HG02973 (cell line): ENCODE measurements at regions not wholly inside any gene's neighbourhood (a gene's known extent, or its start where the extent isn't known, plus 50 kb on each side); places are given as distances from the start of the nearest gene placed in this dataset.
"Not testable (repeated sequence)": the region's sequence is repeated elsewhere in the genome, so short reads cannot be mapped to it uniquely, and the experiment has no call there.

ENCODE experiments used
- ATAC-seq: cut with Tn5 transposase; IDR thresholded peaks from one replicate; pipeline ENCODE4 v1.9.1; 2021; ENCODE audit warnings: moderate library complexity; ENCODE audit not compliant: unreplicated experiment

DNA sequence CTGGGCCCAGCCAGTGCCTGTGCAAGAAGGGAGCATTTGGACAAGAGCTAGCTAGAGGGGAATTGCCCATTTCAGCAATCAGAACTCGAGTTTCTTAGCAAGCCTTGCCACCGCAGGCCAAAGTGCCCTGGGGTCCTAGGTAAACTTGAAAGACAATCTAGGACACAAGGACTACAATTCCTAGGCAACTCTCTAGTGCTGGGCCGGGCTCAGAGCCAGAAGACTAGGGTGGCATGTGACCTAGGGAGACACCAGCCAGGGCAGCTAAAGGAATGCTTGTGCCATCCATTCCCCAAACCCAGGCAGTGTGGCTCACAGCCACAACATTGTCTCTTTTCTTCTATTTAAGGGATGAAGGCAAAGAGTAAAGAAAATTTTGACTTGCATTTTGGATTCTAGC, 205.0 kb downstream of the BMP4 start:
- no peak for ATAC-seq

DNA sequence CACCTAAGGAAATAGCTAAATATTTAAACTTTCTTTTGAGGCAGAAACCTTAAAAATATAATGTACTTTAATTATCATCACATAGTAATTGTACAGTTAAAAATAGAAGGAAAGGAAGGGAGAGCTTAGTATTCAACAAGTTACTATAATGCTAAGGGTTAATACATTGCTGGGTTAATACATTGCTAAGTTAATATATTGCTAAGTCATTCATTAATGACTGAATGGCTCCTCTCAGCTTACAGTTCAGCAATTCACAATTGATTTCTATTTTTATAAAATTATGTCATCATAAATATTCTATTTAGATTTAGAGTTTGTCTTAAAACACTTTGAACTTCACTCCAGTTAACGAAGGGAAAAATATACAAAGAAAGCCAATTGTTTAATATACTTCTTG, 207.9 kb downstream of the BMP4 start:
- ATAC-seq, result no peak

DNA sequence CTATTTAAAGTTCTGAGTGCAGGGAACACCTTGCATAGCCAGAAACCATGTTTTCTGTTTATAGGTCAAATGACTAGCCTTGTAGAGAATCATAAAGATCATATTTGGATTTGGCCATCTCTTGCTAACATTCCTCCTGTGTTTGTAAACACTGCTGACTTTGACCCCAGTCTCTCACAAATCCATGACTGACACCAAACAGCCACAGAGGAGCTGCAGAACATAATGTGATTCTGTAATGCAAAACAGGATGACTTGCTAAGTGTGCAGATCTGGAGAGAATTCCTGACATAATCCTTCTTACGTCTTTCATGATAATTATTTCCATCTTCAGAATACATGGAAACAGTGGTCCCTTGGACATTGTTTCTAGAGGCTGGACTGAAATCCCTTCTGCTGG, 211.8 kb downstream of the BMP4 start:
- ATAC-seq, result no peak

DNA sequence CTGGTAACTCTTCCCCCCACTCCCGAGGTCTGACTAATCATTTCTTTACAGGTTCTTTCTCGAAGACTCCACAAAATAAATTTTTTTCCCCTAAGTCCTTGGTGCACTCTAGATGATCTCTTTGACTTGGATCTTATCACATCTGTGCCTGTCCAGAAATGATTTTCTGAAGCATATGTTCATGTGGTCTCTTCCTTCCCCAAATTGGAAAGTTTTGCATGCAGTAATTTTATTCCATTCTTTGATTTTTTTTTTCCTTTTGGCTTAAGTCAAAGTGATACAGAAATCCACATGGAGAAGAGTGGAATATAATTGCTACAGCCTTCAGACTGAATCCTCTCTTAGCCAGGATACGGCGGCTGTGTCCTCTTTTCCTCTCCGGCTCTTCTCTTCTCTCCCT, 213.3 kb downstream of the BMP4 start:
- no peak for ATAC-seq

DNA sequence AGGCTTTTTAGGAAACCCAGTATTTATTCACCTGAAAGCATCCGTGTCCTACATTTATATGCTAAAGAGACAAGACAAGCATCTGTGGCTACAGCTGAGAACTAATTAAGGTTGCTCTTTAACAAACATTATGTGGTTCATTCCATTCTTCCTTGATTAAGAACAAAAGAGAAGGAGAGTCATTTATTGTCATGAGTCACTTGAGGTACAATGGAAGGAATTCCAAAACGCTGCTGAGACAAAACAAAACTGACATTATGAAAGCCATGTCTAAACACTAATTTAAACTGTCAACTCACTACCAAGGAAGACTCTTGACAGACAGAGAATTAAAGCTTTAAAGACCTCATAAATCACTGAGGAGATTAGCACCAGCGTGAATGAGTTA, 214.4 kb downstream of the BMP4 start:
- ATAC-seq, result no peak

DNA sequence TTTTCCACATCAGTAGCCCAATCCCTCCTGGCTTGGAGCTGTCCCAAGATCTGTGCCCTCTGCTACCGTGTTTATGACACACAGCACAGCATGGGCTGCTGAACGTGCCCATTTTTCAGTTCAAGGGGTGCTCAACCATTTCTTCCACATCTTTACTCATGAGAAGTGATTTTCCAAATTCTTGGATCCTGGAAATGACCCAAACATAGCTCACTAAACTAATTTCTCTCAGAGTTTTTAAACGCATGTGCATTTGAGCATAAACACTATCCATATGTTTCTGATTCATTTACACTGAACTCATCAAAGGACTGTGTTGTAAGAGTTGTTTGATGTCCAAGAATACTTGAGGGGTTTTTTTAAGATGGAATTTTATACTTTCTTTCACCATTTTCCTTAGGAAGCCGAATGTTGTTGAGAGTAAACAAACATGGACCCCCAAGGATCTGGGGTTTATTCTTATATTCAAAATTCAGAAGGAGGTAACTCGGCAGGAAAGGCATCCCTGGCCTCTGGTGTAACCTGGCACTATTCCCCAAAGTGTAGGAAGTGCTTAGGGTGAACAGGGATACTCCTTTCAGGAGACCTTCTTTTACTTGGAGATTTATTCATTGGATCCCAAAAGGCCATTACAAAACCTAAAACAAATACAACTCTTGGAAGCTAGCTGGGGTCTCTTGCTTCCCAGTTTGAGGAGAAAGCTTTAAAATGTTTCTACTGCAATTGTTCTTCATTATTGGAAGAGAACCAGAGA, 215.0 kb downstream of the BMP4 start:
- no peak for ATAC-seq

DNA sequence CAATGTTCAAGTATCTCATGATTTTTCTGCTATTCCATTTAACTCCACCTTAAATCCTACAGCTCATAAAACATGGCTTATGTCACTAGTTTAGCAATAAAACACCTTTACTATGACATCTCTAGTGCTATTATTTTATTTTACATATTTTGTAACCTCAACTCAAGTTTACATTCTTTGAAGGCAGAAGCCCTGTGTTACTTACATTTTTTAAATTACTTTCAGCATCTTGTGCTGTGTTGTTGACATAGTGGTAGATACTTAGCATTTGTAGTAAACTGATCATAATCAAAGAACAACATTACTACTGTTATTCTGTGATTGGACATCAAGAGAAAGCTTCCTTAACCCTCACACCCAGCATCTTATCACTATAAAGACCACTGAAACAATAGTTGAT, 216.1 kb downstream of the BMP4 start:
- ATAC-seq, result no peak

DNA sequence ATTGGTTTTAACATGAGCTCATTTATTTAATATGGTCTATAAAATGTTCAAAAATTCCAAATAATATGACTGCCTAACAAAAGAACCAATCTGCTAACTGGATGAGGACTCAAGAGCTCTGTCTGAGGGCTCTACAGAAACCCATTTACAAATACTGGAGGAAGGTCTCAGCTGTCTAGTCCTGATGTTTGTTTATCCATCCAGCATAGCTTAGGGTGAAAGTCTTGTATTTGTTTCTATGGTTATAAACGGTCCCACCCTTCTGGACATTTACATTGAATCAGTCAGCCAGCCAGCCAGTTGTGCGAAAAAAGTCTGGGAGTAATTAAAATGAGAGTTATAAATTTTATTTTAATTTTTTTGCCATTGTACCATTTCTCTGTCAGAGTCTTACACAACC, 220.7 kb downstream of the BMP4 start:
- no peak for ATAC-seq

DNA sequence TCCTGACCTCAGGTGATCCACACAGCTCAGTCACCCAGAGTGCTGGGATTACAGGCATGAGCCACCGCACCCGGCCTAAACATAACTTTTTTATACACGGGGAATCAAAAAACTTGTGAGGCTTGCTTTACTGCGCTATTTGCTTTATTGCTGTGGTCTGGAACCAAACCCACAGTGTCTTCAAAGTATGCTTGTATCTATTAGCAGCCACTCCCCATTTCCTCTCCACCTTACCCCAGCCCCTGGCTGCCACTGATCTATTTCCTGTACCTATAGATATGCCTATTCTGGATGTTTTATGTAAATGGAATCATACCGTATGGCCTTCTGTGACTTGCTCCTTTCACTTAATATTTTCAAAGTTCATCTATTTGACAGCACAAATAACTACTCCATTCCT, 233.4 kb downstream of the BMP4 start:
- ATAC-seq, result no peak

DNA sequence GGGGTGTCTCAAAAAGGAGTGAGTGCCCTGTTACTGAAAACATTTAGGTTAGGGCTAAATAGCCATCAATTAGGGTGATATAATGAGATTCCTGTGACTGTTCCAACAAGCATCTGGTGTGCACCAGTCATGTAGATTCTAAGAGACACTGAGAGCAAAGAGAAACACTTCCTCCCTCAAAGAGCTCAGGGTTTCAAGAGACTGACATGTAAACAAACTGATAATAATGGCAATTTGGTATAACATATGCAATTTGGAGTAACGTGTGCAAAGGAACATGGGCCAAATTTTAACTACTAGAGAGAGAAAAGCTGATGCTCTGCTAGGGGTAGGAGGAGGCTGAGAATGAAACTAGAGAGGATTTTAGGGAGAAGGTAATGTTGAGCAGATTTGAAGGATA, 237.1 kb downstream of the BMP4 start:
- ATAC-seq, result no peak

DNA sequence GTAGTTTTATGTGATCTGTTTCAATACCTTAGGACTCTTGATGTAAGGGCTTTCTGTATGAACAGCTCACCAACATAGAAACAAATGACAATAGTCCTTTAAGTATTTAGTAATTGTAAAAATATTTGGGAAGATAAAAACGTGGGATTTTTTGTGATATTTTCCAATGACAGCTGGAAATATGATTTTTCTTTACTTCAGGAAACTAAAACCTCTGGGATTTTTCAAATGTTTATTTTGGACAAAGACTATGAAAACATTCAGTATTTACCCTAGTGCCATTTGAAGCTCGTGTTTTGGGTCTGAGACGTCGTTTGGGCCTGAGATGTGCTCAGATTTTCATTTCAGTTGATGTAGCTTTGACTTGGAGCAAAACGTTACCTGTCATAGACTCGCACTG, 240.0 kb downstream of the BMP4 start:
- ATAC-seq, result no peak

DNA sequence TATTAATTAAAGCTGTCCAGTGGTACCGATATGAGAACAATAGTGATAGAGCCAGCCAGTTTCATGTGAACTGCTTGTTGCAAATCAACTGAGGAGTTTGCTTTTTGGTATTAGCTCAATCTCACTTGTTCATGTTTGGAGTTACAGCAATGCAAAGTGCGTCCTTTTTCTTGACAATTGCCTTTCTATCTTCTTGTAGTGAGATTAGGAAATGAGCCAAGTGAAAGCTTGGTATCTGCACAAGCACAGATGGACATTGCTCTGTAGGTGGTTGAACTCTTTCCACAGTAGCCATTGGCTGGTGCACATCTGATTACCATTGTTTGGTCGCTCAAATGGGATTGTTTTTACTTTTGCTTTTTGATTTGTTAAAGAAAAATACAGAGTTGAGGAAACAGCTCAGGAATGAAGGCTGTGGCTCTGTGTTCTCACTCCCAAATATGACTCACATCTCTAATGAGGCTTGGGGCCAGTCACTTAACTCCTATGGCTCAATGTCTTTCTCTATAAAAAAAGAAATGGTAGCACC, 241.4 kb downstream of the BMP4 start:
- no peak for ATAC-seq

DNA sequence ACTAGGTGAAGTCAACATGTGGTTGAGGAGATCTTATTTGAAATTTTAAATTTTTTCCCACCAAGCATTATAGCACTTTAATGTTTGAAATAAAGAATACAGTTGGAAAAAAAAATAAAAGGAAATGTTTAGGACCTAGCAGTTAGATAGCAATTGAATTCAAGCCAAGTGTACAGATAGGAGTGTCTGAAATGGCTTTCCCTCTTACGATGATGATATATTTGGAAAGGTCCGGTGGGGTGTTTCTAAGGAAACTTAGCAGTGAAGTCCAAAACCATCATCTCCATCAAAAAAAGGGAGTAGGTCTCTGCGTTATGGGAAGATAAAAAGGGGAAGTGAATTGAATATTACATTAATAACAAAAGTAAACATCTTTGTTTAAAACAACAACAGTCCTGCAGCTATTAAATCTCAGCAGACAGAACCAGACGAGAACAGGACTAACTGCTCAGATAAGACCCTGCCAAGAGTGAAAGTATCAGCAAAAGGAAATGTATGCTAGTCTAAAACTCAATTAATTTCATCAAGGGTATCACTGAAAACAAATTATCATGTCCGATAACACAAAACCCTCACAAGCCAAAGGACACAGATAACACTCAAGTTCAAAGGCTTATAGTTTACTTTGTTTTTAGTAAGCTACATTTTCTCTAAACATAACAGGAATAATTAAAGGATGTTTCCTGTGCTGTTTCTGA, 242.0 kb downstream of the BMP4 start:
- ATAC-seq, result no peak

DNA sequence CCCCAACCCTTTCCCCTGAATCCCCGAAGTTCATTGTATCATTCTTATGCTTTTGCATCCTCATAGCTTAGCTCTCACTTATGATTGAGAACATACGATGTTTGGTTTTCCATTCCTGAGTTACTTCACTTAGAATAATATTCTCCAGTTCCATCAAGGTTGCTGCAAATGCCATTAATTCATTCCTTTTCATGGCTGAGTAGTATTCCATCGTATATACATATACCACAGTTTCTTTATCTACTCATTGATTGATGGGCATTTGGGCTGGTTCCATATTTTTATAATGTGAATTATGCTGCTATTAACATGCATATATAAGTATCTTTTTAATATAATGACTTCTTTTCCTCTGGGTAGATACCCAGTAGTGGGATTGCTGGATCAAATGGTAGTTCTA, 243.7 kb downstream of the BMP4 start:
- not testable (repeated sequence) for ATAC-seq

DNA sequence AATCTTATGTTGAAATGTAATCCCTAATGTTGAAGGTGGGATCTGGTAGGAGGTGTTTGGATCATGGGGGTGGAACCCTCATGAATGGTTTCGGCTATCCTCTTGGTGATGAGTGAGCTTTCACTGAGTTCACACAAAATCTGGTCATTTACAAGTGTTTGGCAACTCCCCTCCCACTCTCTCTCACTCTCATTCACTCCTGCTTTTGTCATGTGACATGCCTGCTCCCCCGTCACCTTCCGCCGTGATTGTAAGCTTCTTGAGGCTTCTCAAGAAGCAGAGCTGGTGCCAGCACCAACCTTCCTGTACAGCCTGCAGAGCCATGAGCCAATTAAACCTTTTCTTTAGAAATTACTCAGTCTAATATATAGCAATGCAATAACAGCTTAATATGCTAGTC, 245.4 kb downstream of the BMP4 start:
- no peak for ATAC-seq

DNA sequence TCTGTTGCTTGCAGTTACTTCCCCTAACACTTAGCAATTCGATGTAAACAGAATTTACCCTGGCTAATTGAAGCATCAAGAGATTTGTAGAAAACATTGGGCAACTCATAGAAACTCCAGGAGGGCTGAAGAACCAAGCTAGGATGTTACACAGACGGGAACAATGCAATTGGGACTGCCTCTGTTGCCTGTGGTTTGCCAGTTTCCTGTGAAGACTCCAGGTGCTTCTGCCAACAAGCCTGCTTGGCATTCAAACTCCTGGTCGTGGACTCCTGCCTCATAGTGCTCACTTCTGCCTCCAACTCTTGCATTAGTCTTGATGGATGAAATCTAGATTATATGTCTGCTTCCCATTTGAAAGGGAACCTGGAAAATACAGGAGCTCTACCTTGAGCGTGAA, 246.0 kb downstream of the BMP4 start:
- no peak for ATAC-seq

DNA sequence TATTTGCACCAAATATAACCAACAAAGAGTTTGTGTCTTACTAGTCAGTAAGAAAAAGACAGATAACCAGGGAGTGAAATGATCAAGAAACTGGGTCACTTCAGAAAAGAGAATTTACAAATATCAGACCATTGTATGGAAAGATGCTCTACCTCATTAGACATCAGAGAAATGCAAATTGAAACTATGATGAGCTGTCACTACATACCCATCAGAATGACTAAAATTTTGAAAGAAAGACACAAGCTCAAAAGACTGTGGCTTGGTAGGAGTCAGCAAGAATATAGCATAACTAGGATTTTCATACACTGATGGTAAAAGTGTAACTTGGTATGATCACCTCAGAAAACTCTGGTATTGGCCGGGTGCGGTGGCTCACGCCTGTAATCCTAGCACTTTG, 247.2 kb downstream of the BMP4 start:
- no peak for ATAC-seq

DNA sequence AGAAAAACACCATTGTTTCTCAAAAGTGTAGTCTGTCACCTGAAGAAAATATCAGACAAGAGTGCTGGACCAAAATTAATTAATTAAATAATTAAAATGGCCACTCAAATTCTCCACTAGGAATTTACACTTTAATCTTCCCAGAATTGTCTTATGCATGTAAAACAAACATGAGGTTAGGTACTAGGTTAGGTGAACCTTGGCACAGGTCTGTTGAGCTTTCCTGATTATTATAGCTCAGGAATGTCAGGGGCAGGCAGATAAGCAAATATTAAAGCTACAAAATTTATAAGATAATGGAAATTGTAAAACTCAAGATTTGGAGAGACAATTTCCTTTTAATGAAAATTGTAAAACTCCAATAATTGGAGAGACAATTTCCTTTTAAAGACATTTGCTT, 253.2 kb downstream of the BMP4 start:
- no peak for ATAC-seq

DNA sequence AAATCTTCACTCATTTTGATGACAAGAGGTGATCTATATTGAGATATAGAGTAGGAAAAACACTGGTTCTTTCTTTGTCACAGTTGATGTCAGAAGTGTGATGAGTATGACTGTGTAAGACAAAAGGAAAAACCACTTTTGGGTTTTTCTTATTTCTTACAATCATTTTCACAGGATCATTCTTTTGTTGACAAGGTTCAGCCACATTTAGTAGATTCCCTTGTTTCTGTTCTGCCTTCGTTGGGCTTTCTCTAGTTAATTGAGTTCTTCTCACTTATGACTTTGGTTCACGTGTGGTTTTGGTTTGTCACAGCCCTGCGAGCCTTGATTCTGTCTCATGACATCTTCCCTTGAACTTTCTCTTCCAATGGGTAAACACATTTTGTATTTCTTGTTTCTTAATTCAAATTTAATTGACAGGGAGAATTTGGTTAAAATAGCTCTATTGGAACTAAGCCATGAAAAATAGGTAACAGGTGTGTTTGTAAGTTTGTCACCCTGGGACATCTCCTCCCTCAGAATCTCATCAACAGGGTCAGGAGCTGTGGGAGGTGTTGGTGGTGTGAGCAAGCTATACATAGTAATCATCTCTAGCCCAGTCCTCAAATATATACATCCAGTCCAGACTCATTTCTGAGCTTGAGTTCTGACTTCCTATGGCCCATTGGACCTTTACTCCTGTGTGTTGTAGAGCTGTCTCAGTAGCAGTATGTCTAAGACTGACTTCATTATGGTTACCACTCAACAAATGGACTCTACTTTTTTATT, 255.3 kb downstream of the BMP4 start:
- peak; percentile 68 for ATAC-seq

DNA sequence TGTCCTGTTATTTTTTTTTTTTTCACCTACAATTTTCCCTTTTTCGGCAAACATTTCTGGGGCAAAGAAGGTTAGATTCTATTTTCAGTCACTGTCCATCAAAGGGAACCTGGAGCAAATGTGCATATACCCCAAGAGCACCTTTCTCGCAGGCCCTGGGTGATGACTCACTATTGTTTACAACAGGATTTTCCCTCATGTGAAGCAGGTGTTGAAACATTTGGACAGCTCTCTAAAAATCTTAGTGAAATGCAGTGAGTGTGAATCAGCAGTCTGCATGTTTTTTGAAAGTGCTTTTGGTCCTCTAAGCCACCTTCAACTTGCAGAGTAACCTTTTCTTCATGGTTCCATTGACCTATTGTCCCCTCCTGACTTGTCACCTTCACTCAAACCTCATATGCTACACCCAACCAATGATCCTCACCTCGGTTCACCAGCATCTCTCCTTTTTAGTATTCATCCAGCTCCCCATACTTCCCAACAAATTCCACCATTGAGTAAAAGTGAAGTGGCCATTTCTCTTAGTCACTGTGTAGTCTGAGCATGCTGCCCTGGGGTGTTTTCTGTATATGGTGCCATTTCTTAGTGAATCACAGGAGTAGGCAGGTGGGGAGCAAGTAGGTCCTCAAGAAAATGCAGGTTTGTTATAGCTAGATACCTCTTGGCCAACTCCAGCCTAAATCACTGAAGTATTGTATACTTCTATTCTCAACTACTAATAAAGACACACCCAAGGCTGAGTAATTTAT, 260.2 kb downstream of the BMP4 start:
- no peak for ATAC-seq

DNA sequence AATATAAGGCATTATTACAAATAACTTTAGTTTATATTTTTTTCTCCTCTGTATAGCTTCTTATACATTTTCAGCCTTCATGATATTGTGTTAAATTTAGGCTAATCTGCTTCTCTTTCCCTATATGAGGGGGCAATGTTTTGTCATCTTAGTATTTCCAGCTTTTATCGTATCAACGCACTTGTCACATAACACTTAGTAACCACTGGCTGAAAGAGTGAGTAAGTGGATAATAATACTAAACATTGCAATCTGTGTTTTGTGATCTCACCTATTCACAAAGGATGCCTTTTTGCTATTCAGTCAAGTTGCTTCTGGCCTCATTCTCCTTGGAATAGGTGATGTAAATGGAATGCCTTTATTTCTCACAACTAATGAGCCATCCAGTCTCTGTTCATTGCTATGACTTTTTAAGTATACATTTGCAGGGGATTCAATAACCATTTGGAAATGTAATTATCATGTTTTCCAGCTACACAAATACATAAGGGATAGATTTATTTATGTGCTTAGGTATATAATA, 260.9 kb downstream of the BMP4 start:
- no peak for ATAC-seq
